ENCODE measurements at regions not wholly inside any gene's neighbourhood (a gene's known extent, or its start where the extent isn't known, plus 50 kb on each side); places are given as distances from the start of the nearest gene placed in this dataset.
"Not testable (repeated sequence)": the region's sequence is repeated elsewhere in the genome, so short reads cannot be mapped to it uniquely, and the experiment has no call there.

- DNase-seq: no peak
- no peaks in the 10 kb centered on the region for H3K27me3 Mint-ChIP-seq
- no peak overlapping the region for H3K4me3 Mint-ChIP-seq
- H3K27ac Mint-ChIP-seq: no peak overlapping the region
- H3K4me1 Mint-ChIP-seq: no peaks in the 10 kb centered on the region
- H3K9me3 Mint-ChIP-seq: no peaks in the 10 kb centered on the region
- intact Hi-C loops (cut with micrococcal nuclease): no loop called here
- H3K36me3 Mint-ChIP-seq (ENCODE audit: low read depth): no peaks in the 10 kb centered on the region
Measured at GRCh38 chr2:128608921-128609880, 290.5 kb upstream of the HS6ST1 start.

GRCh38 chr2:128610496-128610895 lies 291.8 kb upstream of the HS6ST1 start:
- H3K36me3 Mint-ChIP-seq (ENCODE audit: low read depth): no peaks in the 10 kb centered on the region
- H3K4me3 Mint-ChIP-seq: no peak overlapping the region
- H3K27ac Mint-ChIP-seq: no peak overlapping the region
- DNase-seq: no peak
- H3K27me3 Mint-ChIP-seq: no peaks in the 10 kb centered on the region
- intact Hi-C loops (cut with micrococcal nuclease): no loop called here
- no peaks in the 10 kb centered on the region for H3K4me1 Mint-ChIP-seq
- no peaks in the 10 kb centered on the region for H3K9me3 Mint-ChIP-seq

- Mint-ChIP-seq H3K36me3 (ENCODE audit: low read depth) (no peaks in the 10 kb centered on the region), H3K4me1 (no peaks in the 10 kb centered on the region), H3K4me3 (no peak overlapping the region), H3K27ac (no peak overlapping the region), H3K9me3 (no peaks in the 10 kb centered on the region), H3K27me3 (no peaks in the 10 kb centered on the region)
- intact Hi-C loops (cut with micrococcal nuclease): no loop called here
- no peak for DNase-seq
Measured at GRCh38 chr2:128611421-128612320, 293.0 kb upstream of the HS6ST1 start.

DNA sequence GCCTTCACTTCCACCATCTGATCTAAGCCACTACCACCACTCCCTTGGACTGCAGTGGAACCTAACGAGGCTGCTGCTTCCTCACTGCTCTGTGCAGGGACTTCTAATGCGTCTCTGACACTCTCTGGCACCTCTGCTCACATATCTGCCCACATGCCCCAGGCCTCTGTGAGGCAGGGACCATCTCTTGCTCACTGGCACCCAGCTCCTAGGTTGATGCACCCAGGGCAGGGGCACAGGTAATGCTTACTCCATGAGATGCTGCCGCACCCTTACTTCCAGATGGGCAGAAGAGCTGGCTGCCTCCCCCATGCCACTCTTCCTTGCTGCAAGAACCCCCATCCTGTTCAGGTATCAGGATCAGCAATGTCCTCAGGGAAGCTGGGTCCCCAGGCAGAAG lies 294.0 kb upstream of the HS6ST1 start:
- Mint-ChIP-seq H3K9me3 (no peaks in the 10 kb centered on the region), H3K4me1 (no peaks in the 10 kb centered on the region), H3K27ac (no peak overlapping the region), H3K4me3 (no peak overlapping the region), H3K27me3 (no peaks in the 10 kb centered on the region), H3K36me3 (ENCODE audit: low read depth) (no peaks in the 10 kb centered on the region)
- intact Hi-C loops (cut with micrococcal nuclease): no loop called here
- no peak for DNase-seq

GRCh38 chr2:128613351-128613750 lies 294.7 kb upstream of the HS6ST1 start:
- H3K36me3 Mint-ChIP-seq (ENCODE audit: low read depth): no peaks in the 10 kb centered on the region
- no peak for DNase-seq
- H3K9me3 Mint-ChIP-seq: no peaks in the 10 kb centered on the region
- H3K27ac Mint-ChIP-seq: no peak overlapping the region
- H3K4me3 Mint-ChIP-seq: no peak overlapping the region
- intact Hi-C loops (cut with micrococcal nuclease): no loop called here
- no peaks in the 10 kb centered on the region for H3K4me1 Mint-ChIP-seq
- no peaks in the 10 kb centered on the region for H3K27me3 Mint-ChIP-seq

DNA sequence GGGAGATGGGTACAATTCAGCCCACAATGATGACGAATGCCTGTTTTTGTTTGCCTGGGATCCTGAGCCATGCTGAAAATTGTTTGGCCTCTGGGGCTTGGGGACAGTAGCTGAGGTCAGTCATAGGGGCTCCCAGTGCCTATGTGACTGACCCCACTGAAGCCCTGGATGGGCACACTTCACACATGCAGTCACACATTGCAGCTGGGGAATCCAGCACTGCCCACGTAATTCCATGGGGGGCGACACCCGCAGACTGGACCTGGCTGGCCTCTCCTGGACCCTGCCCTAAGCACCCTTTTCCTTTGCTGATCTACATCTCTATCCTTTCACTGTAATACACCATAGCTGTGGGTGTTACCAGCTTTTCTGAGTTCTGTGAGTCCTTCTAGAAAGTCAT lies 295.2 kb upstream of the HS6ST1 start:
- Mint-ChIP-seq H3K27me3 (no peaks in the 10 kb centered on the region), H3K4me3 (no peak overlapping the region), H3K4me1 (no peaks in the 10 kb centered on the region), H3K27ac (no peak overlapping the region), H3K36me3 (ENCODE audit: low read depth) (no peaks in the 10 kb centered on the region), H3K9me3 (no peaks in the 10 kb centered on the region)
- DNase-seq: no peak
- intact Hi-C loops (cut with micrococcal nuclease): no loop called here

- intact Hi-C loops (cut with micrococcal nuclease); H3K4me1 Mint-ChIP-seq; H3K9me3 Mint-ChIP-seq; DNase-seq; H3K4me3 Mint-ChIP-seq; H3K27ac Mint-ChIP-seq; H3K27me3 Mint-ChIP-seq; H3K36me3 Mint-ChIP-seq (ENCODE audit: low read depth): not testable (repeated sequence)
Measured at GRCh38 chr2:128614907-128615306, 296.2 kb upstream of the HS6ST1 start.

- Mint-ChIP-seq H3K4me1 (no peaks in the 10 kb centered on the region), H3K27me3 (no peaks in the 10 kb centered on the region)
- intact Hi-C loops (cut with micrococcal nuclease): no loop called here
Measured at GRCh38 chr2:128615571-128615970, 296.9 kb upstream of the HS6ST1 start.

GRCh38 chr2:128617029-128617590 lies 298.4 kb upstream of the HS6ST1 start:
- H3K4me3 Mint-ChIP-seq: no peak overlapping the region
- no peak overlapping the region for H3K27ac Mint-ChIP-seq
- H3K4me1 Mint-ChIP-seq: no peaks in the 10 kb centered on the region
- H3K36me3 Mint-ChIP-seq (ENCODE audit: low read depth): no peaks in the 10 kb centered on the region
- no peak for DNase-seq
- intact Hi-C loops (cut with micrococcal nuclease): no loop called here
- peaks cover 9% of the 10 kb centered on the region for H3K27me3 Mint-ChIP-seq
- no peaks in the 10 kb centered on the region for H3K9me3 Mint-ChIP-seq

More at GRCh38 chr2:128615571-128615970, 296.9 kb upstream of the HS6ST1 start:
- no peak overlapping the region for H3K4me3 Mint-ChIP-seq
- H3K27ac Mint-ChIP-seq: no peak overlapping the region
- no peaks in the 10 kb centered on the region for H3K9me3 Mint-ChIP-seq
- no peaks in the 10 kb centered on the region for H3K36me3 Mint-ChIP-seq (ENCODE audit: low read depth)
- no peak for DNase-seq

DNA sequence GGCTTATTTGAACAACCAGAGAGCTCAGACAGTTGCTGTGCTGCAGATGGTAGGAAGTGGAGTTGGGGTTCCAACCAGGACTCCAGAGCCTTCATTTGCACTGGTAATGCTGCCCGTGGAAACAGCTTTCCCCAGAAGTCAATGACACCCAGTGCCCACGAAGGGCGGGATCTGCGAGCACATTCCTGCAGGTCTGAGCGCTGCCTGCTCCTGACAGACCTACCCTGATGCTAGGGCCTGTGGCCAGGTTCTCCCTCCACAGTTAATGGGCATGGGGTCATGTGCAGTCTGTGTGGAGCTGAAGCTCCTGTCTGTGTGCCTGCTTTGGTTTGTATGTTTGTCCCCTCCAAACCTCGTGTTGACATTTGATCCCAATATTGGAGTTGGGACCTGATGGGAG lies 299.0 kb upstream of the HS6ST1 start:
- Mint-ChIP-seq H3K27ac (no peak overlapping the region), H3K4me1 (no peaks in the 10 kb centered on the region), H3K36me3 (ENCODE audit: low read depth) (no peaks in the 10 kb centered on the region), H3K27me3 (peaks cover 13% of the 10 kb centered on the region), H3K4me3 (no peak overlapping the region), H3K9me3 (no peaks in the 10 kb centered on the region)
- DNase-seq: no peak
- intact Hi-C loops (cut with micrococcal nuclease): no loop called here

- no peak for DNase-seq
- H3K4me1 Mint-ChIP-seq: peaks cover 4% of the 10 kb centered on the region
- H3K36me3 Mint-ChIP-seq (ENCODE audit: low read depth): no peaks in the 10 kb centered on the region
- H3K27me3 Mint-ChIP-seq: peaks cover 16% of the 10 kb centered on the region
- no peak overlapping the region for H3K4me3 Mint-ChIP-seq
- intact Hi-C loops (cut with micrococcal nuclease): no loop called here
- no peak overlapping the region for H3K27ac Mint-ChIP-seq
- H3K9me3 Mint-ChIP-seq: no peaks in the 10 kb centered on the region
Measured at GRCh38 chr2:128618642-128619041, 300.0 kb upstream of the HS6ST1 start.

- intact Hi-C loops (cut with micrococcal nuclease): loop anchor here (5.0 kb wide), 2 partner anchors 97 to 108 kb away; no protein-coding TSS in a partner anchor
- no peak overlapping the region for H3K4me3 Mint-ChIP-seq
- H3K36me3 Mint-ChIP-seq (ENCODE audit: low read depth): no peaks in the 10 kb centered on the region
- peaks cover 13% of the 10 kb centered on the region for H3K4me1 Mint-ChIP-seq
- no peak overlapping the region for H3K27ac Mint-ChIP-seq
- no peaks in the 10 kb centered on the region for H3K9me3 Mint-ChIP-seq
- no peak for DNase-seq
- peaks cover 21% of the 10 kb centered on the region for H3K27me3 Mint-ChIP-seq
Measured at GRCh38 chr2:128619471-128620325, 301.0 kb upstream of the HS6ST1 start.

DNA sequence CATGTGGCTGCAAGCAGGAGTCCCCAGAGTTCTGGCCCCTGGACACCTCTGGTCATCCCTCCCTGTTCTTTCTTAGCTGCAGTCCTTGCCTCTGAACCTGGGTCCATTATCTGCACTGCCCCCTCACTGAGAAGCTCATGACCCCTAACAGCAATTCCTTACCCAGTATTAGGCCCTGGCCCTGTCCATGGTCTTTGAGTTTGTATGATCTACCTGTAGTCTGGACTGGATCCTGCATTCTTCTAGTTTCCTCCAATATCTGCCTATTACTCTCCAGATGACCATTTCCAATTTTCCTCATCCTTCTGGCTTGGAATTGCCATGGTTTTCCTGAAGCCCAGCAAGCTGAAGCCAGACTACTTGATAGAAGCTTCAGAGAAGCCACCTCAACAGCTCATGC lies 302.4 kb upstream of the HS6ST1 start:
- DNase-seq: no peak
- intact Hi-C loops (cut with micrococcal nuclease): loop anchor here (5.0 kb wide), 2 partner anchors 99 to 106 kb away; no protein-coding TSS in a partner anchor
- H3K4me3 Mint-ChIP-seq: no peak overlapping the region
- H3K36me3 Mint-ChIP-seq (ENCODE audit: low read depth): no peaks in the 10 kb centered on the region
- no peak overlapping the region for H3K27ac Mint-ChIP-seq
- H3K27me3 Mint-ChIP-seq: peaks cover 32% of the 10 kb centered on the region
- H3K9me3 Mint-ChIP-seq: no peaks in the 10 kb centered on the region
- peaks cover 13% of the 10 kb centered on the region for H3K4me1 Mint-ChIP-seq
